NB4 (cell line): ENCODE measurements at regions not wholly inside any gene's neighbourhood (a gene's known extent, or its start where the extent isn't known, plus 50 kb on each side); places are given as distances from the start of the nearest gene placed in this dataset.

ENCODE experiments used
- CTCF ChIP-seq: IDR thresholded peaks from one replicate; pipeline ENCODE4 v1.5.1; 2012; ENCODE audit warnings: low read depth, low read length
- MYC ChIP-seq: IDR thresholded peaks from 2 replicates; pipeline ENCODE4 v1.6.1; 2011; ENCODE audit warnings: low read depth, low read length
- POLR2A ChIP-seq: IDR thresholded peaks from 2 replicates; pipeline ENCODE4 v1.6.1; 2011; ENCODE audit warnings: mild to moderate bottlenecking; ENCODE audit not compliant: insufficient read length; ENCODE audit errors: extremely low read depth

GRCh38 chr2:103383541-103383940 is 621.7 kb downstream of the TMEM182 start:
- TF ChIP-seq CTCF (no peak), MYC (no peak), POLR2A (no peak)
